NCI-H510A (cell line): ENCODE measurements at regions not wholly inside any gene's neighbourhood (a gene's known extent, or its start where the extent isn't known, plus 50 kb on each side); places are given as distances from the start of the nearest gene placed in this dataset.
"Not testable (repeated sequence)": the region's sequence is repeated elsewhere in the genome, so short reads cannot be mapped to it uniquely, and the experiment has no call there.

Experiments used
- DNase-seq: peaks from one replicate; lab custom pipeline; 2025; lab: John Stamatoyannopoulos, UW

DNA sequence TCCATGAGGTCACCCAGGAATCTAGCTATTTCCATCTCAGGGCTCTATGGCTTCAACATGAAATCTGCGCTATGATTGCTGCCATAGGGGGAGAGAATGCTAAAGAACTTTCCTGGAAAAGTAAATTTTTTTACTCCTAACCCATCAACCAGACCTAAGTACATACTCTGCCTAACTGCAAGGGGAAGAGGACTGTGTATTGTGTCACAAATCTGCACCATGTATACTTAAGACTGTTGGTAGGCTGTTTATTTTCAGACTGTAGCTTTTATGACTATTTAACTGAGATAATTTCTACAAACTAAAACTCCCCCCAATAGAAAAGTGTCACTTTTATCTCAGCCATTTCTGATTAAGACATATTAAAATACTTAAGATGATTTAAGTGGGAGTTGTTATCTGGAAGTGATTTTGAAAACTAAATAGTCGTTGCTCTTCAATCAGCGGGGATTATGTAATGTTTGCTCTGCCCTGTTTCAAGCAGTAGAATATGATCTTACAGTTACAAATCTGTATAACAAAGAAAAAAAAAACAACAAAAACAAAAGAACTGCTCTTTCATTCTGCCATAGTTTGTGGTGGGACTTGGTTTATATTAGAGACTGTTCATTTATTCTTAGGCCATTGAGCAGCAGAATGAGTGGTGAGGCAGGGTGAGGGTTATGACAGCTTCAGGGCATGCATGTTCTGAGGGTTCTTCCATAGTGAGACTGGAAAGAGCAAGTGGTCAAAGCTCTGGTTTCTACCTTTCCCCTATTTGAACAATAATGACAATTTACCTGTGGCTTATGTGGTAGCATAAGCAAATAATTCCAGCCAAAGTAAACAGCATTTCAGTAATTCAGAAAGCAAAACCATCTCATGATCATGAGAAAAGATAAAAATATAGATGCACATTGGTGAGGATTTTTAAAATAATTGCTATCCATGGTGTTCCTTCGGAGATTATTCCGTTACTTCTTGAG lies 126.3 kb upstream of the CEP162 start:
- DNase-seq: no peak

DNA sequence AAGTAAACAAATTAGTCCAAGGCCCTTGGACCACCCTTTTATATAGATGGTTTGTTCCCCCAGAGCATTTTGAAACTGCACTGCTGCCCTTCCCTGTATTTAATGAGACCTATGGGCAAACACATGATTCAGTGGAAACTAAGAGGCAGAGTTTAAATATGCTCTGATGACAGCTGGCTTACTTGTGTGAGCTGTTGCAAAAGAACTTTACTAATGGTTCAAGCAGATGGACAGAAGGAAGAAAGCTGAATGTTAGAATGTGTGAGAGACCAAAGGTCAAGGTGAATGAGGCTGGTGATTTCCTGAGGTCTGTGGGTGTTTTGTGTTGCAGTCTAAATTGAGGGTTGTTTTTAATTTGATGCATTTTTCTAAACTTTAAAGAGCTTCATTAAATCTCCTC lies 123.0 kb upstream of the CEP162 start:
- DNase-seq: no peak

DNA sequence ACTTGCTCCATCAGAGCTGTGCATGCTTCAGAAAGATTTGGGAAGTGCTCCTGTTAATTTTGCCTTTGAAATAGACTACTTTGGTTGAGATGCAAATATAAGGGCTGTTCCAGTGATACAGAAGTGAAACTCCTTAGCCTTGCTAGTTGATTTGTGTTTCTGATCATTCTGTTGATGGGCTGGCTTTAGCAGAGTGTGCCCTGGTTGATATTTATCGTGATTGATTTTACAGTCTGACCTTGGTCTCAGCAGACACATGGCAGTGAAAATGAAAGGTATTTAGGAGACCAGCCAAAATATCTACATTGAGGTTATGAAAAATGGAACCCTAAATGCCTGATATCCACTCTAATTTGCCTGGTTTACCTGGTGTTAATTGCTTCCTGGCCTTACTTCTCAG lies 122.1 kb upstream of the CEP162 start:
- no peak for DNase-seq

DNA sequence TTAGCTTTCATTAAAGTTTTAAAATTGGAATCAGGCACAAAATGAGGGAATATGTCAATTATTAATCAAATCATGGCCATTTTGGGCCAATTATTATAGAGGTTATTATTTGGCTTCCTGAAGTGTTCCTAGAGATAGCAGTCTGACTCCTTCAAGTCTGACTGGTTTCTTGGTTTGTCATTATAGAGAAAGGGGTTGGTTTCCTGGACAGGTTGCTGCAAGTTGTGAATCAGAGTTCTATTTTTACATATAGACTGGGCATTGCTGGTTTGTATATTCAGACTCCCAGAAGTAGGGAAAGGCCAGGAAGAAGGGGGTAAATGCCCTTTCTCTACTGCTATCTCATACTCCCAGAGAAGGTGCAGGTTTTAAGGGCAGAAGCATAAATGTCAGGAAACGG lies 121.4 kb upstream of the CEP162 start:
- no peak for DNase-seq

DNA sequence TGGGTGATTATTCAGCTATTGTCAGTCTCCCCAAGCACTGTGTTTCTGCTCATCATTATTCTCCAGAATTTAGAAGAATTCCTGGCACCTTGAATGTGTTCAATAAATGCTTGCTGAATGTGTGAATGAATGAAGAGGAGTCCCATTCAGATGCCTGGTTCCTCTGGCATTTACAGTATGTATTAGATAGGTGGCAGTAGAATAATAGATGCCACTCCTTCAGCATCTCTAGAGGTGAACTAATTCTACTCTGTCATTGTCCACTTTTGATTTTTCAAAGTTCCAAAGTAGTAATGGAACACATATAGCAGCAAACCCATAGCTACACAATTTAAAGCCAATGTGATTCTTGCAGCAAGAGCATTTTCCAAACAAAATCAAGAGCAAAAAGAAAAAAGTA lies 118.9 kb upstream of the CEP162 start:
- no peak for DNase-seq

DNA sequence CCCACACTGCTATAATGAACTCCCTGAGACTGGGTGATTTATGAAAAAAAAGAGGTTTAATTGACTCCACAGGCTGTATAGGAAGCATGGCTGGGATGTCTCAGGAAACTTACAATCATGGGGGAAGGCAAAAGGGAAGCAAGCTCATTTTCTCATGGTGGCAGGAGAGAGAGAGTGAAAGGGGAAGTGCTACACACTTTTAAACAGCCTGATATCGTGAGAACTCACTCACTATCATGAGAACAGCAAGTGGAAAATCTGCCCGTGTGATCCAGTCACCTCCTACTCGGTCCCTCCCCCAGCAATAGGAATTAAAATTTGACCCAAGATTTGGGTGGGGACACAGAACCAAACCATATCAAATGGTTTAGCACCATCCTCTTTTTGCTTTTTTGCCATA lies 116.6 kb upstream of the CEP162 start:
- no peak for DNase-seq

DNA sequence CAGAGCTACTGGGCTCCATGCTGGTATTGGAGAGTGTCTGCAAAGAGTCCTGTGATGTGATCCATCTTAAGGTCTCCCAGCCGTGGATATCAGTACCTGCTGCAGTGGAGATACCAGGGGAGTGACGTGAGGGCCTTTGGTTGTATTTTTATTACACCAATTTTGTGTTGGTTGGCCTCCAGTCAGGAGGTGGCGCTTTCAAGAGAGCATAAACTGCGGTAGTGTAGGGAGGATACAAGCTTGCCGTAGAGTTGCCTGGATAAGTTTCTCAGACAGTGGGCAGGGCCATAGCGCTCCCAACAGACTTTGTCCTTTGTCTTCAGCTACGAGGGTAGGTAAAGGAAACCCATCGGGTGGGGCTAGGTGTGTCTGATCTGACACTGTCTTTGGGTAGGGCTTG lies 113.0 kb upstream of the CEP162 start:
- DNase-seq: no peak

DNA sequence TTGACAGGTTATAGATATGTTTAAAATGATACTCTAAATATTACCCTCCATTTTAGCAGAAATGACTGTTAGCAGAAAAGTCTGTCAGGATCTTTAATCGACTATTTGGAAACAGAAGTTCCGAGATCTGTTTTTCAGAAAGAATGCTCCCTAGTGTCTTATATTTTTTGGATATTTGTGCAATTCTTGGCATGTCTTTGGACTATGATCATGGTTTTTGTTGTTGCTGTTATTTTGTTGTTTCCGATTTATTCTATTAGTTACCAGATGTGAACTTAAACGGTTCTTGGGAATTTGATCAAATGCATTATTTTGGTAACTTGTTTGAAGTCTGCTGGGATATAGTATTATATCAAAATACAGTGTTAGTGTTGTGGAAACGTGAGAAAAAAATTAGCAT lies 106.4 kb upstream of the CEP162 start:
- DNase-seq: no peak

DNA sequence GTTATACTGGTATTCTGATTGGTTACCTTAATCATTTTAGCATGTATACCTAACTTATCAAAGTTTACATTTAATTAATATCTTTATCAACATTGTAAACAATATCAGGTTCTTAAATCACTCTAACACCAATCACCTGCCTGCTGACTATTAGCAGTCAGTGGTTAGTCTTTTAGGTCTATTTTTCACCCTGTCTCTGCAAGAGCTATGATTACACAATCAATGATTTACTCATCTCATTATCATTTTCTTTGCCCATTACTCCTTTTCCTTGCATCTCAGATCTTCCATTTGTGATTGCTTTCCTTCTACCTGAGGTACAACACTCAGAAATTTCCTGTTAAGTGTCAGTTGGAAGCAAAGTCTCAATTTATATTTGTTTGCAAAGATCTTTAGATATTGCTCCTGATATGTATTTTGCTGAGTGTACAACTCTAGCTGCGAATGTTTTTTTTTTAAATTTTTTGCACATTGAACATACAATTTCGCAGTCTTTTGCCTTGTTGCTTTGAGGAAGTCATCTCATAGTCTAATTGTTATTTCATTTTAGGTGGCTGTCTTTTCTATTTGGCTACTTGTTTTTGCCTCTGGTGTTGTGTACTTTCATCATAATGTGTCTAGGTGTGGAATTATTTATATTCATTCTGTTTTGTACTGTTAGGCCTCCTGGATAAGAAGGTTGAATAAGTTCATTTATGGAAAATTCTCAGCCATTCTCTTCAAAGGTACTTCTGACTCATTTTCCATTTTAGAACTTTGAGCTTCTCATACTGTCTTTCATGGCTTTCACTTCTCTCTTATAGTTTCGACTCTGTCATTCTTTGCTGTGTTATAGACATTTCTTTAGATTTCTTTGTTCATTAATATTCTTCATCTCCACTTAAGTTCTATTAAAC lies 104.9 kb upstream of the CEP162 start:
- no peak for DNase-seq

DNA sequence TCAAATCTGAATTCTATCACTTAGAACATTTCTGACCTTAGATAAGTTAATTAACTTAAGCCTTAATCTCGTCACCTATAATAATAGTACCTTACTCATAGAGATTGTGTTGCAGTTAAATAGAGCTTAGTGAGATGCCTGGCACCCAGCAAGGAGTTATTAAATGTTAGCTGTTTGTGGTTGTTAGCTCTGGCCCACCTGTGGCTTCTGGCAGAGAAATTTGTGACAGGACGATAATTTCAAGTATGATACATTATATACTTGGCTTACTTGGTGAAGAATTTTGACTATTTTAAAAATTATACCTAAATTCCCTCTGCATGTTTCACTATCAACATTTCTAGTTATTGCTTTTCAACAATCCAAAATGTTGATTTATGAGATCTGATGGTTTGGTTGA lies 102.9 kb upstream of the CEP162 start:
- no peak for DNase-seq

DNA sequence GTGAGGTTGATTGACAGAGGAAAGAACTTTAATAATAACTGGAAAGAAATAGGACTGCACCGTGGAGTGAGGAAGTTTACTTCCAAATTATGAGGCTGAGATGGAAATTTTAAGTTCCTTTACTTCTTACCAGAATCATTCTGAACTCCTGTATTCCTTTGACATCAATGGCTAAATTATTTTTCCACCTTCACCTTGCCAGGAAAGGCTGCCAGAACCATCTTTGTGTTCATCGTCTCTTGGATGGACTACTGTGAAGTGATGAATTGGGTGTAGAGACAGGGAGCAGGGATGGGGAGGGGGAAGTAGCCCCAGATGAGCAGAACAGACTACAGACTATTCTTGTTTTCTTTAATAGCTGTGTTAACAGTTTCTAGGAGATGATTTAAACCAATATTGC lies 102.1 kb upstream of the CEP162 start:
- no peak for DNase-seq

DNA sequence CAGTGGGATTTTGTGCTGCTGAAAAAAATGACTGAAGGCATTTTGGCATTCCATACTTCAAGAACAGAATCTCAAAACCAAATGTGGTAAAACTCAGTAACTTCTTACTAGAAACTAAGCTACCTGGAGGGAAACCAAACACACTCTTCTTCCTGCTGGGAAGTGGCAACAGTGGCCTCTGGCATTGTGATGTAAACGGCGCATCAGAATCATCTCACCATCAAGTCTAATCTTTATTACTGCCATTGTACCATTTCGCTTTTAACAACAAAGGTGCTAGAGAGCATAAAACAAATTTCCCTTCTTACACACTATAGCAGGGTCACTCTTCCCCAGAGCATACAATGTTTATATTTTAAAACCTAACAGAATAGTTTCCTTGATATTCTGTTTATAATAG lies 101.6 kb upstream of the CEP162 start:
- no peak for DNase-seq

DNA sequence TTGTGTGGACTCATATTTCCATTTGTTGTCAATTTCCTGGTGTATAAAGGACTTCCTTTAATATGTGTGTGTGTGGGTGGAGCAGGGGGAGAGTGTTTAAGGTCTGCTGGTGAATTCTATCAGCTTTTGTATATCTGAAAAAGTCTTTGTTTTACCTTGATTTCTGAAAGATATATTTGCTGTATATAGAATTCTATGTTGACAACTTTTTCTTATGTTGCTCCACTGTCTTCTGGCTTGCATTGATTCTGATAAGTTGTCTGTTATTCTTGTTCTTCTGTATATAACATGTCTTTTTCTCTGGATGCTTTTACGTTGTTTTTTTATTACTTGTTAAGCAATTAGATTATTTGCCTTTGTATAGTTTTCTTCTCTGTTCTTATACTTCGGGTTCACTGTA lies 90.0 kb upstream of the CEP162 start:
- no peak for DNase-seq

DNA sequence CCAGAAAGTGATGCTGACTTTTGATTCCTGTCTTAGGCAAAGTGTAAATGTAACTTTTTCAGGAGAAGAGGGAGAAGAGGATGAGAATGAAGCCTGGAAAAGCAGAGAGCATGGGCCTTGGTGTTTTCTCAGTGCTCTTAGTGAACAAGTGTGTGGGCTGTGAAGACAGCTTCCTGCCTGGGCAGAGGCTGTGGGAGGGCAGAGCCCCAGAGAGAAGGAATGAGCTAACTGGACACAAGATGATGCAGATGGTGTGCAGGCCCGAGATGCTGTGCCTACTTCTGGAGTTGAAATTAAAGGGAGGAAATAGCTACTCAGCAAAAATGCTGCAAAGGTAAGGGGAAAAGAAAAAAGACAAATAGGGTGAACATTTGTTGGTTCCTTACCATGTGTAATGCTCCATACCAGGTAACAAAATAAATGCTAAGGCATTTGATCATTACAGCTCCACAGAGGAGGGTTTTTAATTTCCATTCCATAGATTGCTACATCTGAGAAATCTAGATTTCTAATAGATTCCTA lies 87.0 kb upstream of the CEP162 start:
- no peak for DNase-seq

DNA sequence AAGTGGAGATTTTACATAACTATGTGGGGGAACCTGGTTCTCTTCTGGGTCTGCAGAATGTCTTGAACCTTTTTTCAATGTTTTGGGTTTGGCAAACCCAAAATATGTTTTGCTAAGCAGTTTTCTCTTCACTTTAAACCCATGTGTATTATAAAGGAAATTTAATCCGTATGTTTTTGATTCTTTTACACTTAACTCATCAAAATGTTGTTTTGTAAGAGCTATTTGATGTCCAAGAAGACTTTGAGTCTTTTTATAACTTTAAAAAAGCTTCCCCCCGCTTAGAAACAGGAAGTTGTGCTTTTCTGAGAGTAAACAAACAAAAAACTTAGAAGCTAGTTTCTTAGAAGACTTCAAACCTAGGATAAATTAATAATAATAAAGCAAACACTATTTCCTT lies 81.9 kb upstream of the CEP162 start:
- DNase-seq: no peak

DNA sequence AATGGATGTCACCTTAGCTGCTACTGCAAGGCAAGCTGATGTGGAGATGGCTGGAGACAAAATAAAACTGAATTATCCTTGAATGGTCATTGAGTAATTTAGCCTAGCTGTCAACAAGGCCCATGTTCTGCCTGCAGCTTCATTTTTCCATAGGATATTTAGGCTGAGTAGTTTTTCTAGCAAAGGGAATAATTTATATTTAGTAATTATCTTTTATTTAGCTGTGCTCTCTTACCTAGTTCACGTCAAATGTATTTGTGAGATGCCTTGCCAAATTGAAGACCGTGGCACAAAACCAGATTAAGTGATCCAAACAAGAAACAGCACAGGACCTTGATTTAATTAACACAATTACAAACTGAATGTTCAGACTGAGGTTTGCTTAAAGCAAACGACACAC lies 77.4 kb upstream of the CEP162 start:
- no peak for DNase-seq

DNA sequence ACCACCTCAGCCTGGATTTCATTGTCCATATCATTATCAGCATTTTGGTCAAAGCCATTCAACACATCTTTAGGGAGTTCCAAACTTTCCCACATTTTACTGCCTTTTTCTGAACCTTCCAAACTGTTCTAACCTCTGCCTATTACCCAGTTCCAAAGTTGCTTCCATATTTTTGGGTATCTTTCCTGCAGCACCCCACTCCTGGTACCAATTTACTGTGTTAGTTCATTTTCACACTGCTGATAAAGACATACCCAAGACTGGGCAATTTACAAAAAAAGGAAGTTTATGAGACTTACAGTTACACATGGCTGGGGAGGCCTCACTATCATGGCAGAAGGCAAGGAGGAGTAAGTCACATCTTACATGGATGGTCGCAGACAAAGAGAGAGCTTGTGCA lies 63.6 kb upstream of the CEP162 start:
- DNase-seq: not testable (repeated sequence)

DNA sequence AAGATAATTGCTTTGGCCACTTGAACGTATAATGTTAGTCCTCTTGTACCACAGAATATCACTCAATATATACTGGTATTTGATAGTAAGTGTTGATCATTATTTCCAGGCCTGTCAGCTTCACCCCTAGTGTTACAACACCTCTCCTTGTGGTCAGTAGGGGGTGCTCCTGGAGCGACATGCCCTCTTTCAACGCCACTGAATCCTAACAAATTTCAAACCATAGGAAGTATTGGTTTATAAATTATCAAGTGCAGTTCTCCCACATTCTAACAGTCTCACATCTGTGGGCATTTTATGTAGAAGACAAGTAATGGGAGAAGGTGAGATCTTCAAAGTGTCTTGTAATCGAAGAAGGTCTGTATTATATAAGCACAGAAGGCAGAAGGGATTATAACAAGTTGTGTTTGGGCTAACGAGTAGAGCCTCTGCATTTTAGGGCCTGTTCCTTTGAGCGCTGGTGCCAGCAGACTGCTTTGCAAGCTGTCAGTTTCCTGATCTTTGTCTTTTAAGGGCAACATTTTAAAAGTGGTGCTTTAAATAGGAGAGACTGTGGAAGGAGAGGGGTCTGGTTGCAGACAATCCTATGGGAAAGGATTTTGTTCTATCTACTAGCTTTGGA lies 57.1 kb upstream of the CEP162 start:
- no peak for DNase-seq

DNA sequence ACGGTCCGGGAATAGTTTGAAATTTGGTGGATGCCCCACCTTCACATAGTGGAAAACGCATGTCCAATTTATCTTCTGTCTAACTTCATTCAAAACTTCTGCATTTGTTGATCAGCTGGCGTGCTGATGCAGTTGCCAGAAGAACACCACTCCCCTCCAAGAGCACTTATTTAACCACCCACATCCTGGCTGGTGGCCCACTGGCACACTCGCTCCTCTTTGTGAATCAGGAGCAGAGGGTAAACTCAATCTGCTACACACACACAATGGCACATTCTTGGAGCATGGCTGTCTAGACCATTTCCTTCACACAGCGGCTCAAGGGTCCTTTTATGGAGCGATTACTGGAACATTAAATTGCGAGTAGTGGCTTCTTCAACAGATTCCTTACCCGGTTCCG lies 55.1 kb upstream of the CEP162 start:
- no peak for DNase-seq

DNA sequence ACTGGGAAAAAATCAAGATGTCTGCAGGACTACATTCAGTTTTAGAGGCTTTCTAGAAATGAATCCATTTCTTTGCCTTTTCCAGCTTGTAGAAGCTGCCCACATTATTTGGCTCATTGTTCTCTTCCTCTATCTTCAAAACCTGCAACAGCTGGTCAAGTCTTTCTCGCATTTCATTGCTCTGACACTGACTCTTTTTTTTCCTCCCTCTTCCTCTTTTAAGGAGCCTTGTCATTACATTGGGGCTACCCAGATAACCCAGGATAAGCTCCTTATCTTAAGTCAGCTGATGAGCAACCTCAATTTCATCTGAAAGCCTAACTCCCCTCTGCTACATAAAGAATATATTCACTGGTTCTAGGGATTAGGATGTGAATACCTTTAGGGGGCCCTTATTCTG lies 53.2 kb upstream of the CEP162 start:
- DNase-seq: no peak

DNA sequence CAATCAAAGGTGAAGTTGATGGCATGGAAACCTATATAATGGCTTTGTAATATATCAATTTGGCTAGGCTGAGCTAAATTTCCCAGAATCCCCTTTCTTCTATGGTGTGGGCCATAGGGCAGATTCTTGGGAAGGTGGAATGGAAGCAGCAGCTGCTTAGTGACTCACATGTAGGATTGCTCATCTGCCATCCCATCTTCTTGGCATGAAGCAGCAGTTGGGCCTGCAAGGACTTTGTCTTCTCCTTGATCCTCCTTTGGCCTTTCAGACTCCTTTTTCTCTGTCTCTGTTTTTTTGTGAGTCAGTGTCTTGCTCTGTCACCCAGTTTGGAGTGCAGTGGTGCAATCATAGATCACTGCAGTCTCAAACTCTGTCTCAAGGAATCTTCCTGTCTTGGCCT lies 52.6 kb upstream of the CEP162 start:
- DNase-seq: no peak

DNA sequence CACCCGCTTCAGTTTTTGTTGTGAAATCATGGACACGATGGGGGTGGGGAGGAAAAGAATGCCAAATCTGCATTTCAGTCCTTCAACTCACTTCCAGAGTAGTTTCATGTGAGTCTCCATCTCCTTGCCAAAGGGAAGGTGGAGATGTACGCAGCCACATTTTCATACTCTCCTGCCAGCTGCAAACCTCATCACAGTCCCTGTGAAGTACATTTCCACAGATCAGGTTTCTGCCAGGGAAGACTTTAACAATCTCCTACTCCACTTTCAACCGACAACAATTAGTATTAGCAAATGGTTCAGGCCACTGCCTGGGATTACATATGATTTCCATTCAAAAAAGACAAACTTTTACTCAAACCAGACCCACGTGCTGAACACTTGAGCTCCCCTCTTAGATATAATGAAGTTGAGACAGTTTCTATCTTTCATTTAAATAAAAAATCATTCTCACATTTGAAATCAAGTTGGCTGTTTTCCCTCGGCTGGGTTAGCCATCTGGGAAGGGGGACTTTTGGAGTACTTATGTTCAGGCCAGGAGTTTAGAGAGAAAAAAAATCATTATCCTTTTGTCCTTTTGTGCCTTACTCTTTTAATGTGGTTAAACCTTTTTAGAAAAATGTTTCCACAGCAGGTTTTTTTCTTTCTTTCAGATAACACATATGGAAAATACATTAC lies 51.0 kb upstream of the CEP162 start:
- no peak for DNase-seq
